ENCODE measurements at regions not wholly inside any gene's neighbourhood (a gene's known extent, or its start where the extent isn't known, plus 50 kb on each side); places are given as distances from the start of the nearest gene placed in this dataset.

DNA sequence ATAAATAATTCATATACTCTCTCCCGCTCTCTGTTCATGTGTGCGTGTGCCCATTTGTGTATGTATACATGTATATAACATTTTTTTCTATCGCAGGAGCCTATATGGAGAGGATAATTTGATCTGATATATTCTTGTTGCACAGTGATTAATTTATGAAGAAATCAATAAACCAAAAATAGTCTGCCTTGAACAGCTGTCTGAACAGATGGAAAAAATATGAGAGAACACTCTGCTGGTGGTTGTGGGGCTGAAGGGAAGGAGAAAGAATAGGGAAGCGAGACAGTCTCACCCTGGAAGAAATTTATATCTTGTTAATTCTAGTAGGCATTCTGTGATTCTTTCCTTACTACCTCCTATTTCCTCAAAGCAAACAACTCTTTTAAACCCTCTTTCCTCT is 96.6 kb upstream of the B3GAT2 start:
- TF ChIP-seq, protein P1, sequence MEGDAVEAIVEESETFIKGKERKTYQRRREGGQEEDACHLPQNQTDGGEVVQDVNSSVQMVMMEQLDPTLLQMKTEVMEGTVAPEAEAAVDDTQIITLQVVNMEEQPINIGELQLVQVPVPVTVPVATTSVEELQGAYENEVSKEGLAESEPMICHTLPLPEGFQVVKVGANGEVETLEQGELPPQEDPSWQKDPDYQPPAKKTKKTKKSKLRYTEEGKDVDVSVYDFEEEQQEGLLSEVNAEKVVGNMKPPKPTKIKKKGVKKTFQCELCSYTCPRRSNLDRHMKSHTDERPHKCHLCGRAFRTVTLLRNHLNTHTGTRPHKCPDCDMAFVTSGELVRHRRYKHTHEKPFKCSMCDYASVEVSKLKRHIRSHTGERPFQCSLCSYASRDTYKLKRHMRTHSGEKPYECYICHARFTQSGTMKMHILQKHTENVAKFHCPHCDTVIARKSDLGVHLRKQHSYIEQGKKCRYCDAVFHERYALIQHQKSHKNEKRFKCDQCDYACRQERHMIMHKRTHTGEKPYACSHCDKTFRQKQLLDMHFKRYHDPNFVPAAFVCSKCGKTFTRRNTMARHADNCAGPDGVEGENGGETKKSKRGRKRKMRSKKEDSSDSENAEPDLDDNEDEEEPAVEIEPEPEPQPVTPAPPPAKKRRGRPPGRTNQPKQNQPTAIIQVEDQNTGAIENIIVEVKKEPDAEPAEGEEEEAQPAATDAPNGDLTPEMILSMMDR (IDR thresholded peaks at IDR 0.05; ENCODE audit: poor library complexity) = no peak
- no peak for TF ChIP-seq EZH2phosphoT487 (IDR thresholded peaks at IDR 0.05; ENCODE audit: low read depth, severe bottlenecking, unreplicated experiment)
- no peak for TF ChIP-seq EZH2 (IDR thresholded peaks at IDR 0.05; ENCODE audit: borderline replicate concordance)

Measured in hepatocyte (in vitro differentiated cells).